ENCODE measurements at regions not wholly inside any gene's neighbourhood (a gene's known extent, or its start where the extent isn't known, plus 50 kb on each side); places are given as distances from the start of the nearest gene placed in this dataset.

DNA sequence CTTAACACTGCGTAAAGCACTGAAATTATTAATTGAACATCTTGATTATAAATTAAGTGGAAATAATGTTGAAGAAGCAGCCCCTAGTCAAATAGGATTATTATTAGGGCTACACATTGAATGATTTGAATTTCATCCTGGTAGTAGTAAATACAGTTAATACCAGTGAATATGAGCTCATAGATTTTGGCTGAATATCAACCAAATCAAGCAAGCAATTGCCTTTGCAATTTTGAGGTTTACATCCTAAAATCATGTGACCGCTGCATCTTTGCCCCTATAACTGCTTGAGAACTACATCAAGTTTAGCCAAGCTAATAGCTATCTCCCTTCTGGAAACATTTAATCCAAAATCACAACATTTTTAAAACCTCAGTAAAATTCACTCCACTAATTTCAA lies 801.2 kb upstream of the PIK3C3 start:
- Histone ChIP-seq H3K27me3 (ENCODE audit: control insufficient read depth, insufficient read depth, low read length) (no peaks in the 10 kb centered on the region), H3K36me3 (ENCODE audit: control insufficient read depth, insufficient read depth, low read length) (no peaks in the 10 kb centered on the region), H3K4me3 (ENCODE audit: low read depth, low read length) (no peak overlapping the region)
- DNase-seq (ENCODE audit: low read depth) = no peak
- TF ChIP-seq, protein P1, sequence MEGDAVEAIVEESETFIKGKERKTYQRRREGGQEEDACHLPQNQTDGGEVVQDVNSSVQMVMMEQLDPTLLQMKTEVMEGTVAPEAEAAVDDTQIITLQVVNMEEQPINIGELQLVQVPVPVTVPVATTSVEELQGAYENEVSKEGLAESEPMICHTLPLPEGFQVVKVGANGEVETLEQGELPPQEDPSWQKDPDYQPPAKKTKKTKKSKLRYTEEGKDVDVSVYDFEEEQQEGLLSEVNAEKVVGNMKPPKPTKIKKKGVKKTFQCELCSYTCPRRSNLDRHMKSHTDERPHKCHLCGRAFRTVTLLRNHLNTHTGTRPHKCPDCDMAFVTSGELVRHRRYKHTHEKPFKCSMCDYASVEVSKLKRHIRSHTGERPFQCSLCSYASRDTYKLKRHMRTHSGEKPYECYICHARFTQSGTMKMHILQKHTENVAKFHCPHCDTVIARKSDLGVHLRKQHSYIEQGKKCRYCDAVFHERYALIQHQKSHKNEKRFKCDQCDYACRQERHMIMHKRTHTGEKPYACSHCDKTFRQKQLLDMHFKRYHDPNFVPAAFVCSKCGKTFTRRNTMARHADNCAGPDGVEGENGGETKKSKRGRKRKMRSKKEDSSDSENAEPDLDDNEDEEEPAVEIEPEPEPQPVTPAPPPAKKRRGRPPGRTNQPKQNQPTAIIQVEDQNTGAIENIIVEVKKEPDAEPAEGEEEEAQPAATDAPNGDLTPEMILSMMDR (IDR thresholded peaks at IDR 0.05; ENCODE audit: insufficient read depth, low read length, poor library complexity, severe bottlenecking) = no peak

DNA sequence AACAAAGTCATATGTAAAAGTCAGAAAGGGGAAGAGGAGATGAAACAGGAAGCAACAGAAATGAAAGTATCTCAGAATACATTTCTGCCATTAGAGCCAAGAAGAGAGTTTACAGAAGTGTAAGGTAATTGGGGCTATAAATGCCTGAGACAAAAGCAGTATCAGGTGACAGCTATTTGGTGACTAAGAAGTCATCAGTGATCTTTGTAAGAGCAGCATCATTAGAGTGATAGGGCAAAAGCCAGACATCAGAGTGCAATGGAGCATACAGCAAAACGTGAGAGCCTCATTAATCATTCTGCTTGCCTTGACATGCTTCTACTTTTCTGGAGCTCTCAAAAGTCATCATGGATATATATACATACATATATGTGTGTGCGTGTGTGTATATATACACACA lies 804.7 kb upstream of the PIK3C3 start:
- DNase-seq (ENCODE audit: low read depth) = no peak

DNA sequence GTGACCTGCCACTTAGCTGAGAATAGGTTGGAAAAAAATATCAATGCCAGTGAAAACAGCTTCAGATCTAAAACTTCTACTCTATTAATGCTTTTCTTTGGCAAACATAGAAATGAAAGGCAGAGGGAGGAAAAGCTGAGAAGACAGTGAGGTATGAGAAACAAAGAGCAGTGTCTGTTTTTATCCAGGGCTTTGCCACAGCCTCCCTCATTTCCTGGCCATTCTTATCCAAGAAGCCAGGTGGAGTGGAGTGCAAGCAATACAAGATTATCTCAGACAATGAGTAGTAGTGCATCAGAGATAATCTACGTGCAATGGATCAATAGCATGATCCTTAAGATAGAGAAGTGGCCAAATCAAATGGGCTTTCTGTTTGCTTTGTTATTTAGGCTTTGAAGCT lies 808.7 kb upstream of the PIK3C3 start:
- Histone ChIP-seq H3K4me3 (ENCODE audit: low read depth, low read length) (no peak overlapping the region), H3K27me3 (ENCODE audit: control insufficient read depth, insufficient read depth, low read length) (no peaks in the 10 kb centered on the region), H3K36me3 (ENCODE audit: control insufficient read depth, insufficient read depth, low read length) (no peaks in the 10 kb centered on the region)
- DNase-seq (ENCODE audit: low read depth) = no peak
- TF ChIP-seq, protein P1 (IDR thresholded peaks at IDR 0.05; ENCODE audit: insufficient read depth, low read length, poor library complexity, severe bottlenecking) = no peak

More for the DNA sequence above, 804.7 kb upstream of the PIK3C3 start:
- Histone ChIP-seq H3K27me3 (ENCODE audit: control insufficient read depth, insufficient read depth, low read length) (no peaks in the 10 kb centered on the region), H3K4me3 (ENCODE audit: low read depth, low read length) (no peak overlapping the region), H3K36me3 (ENCODE audit: control insufficient read depth, insufficient read depth, low read length) (no peaks in the 10 kb centered on the region)
- TF ChIP-seq, protein P1 (IDR thresholded peaks at IDR 0.05; ENCODE audit: insufficient read depth, low read length, poor library complexity, severe bottlenecking) = no peak

DNA sequence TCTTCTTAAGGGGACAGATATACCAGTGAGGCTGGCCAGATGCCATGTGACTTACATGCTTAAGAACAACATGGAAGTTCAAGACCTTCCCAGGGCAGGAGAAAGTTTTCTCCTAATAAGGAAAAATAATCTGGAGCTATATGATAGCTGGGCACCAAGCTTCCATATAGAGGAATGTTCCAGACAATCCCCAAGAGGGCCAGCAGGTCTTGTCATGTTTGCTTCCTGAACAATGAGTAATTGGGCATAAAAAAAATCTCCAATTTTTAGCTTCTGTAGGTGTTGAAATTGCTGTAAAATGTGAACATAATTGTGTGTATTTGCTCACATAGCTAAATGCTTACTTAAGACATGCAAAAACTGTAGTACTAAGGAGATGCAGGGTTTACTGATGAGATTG lies 809.5 kb upstream of the PIK3C3 start:
- TF ChIP-seq, protein P1 (IDR thresholded peaks at IDR 0.05; ENCODE audit: insufficient read depth, low read length, poor library complexity, severe bottlenecking) = no peak
- no peak for DNase-seq (ENCODE audit: low read depth)
- H3K27me3 ChIP-seq (ENCODE audit: control insufficient read depth, insufficient read depth, low read length) = no peaks in the 10 kb centered on the region

DNA sequence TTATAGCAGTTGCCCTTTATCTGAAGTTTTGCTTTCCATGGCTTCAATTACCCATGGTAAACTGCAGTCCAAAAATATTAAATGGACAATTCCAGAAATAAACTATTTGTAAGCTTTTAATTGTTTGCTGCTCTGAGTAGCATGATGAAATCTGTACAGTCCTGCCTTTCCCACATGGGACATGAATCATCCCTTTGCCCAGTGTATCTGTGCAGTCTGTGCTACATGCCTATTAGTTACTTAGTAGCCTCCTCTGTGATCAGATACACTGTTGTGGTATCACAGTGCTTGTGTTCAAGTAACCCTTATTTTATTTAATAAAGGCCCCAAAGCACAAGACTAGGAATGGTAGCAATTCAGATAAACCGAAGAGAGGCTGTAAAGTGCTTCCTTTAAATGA lies 810.6 kb upstream of the PIK3C3 start:
- peak; percentile 38 for DNase-seq (ENCODE audit: low read depth)

More for the DNA sequence above, 809.5 kb upstream of the PIK3C3 start:
- no peak overlapping the region for H3K4me3 ChIP-seq (ENCODE audit: low read depth, low read length)
- no peaks in the 10 kb centered on the region for H3K36me3 ChIP-seq (ENCODE audit: control insufficient read depth, insufficient read depth, low read length)

DNA sequence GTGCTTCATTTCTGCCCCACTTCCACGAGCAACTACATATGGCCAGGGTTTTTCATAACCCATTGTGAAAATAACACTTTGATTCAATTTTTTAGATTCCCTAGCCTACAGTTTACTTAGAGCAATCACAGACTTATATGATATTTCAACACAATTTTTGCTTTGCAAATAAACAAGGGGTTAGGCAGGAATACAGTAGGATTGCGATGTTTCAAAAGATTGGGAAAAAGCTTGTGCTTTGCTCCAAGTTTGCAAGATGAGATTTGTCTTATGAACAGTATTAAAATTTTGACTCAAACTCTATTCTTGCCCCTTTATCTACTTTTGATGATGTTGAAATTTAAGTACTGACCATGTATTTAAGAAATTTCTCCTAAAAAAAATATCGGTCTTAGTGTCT lies 814.5 kb upstream of the PIK3C3 start:
- Histone ChIP-seq H3K36me3 (ENCODE audit: control insufficient read depth, insufficient read depth, low read length) (no peaks in the 10 kb centered on the region), H3K4me3 (ENCODE audit: low read depth, low read length) (no peak overlapping the region), H3K27me3 (ENCODE audit: control insufficient read depth, insufficient read depth, low read length) (no peaks in the 10 kb centered on the region)
- TF ChIP-seq, protein P1 (IDR thresholded peaks at IDR 0.05; ENCODE audit: insufficient read depth, low read length, poor library complexity, severe bottlenecking) = no peak
- DNase-seq (ENCODE audit: low read depth) = no peak

More for the DNA sequence above, 810.6 kb upstream of the PIK3C3 start:
- H3K36me3 ChIP-seq (ENCODE audit: control insufficient read depth, insufficient read depth, low read length) = no peaks in the 10 kb centered on the region
- no peaks in the 10 kb centered on the region for H3K27me3 ChIP-seq (ENCODE audit: control insufficient read depth, insufficient read depth, low read length)
- no peak overlapping the region for H3K4me3 ChIP-seq (ENCODE audit: low read depth, low read length)
- TF ChIP-seq, protein P1 (IDR thresholded peaks at IDR 0.05; ENCODE audit: insufficient read depth, low read length, poor library complexity, severe bottlenecking) = no peak

Data from kidney epithelial cell (primary cell).